HG03575 (cell line): ENCODE measurements at regions not wholly inside any gene's neighbourhood (a gene's known extent, or its start where the extent isn't known, plus 50 kb on each side); places are given as distances from the start of the nearest gene placed in this dataset.
"Not testable (repeated sequence)": the region's sequence is repeated elsewhere in the genome, so short reads cannot be mapped to it uniquely, and the experiment has no call there.

Source experiments
- ATAC-seq: cut with Tn5 transposase; IDR thresholded peaks from one replicate; pipeline ENCODE4 v1.9.1; 2021; ENCODE audit not compliant: unreplicated experiment, insufficient number of reproducible peaks, low FRiP score; ENCODE audit errors: extremely low read depth

- ATAC-seq = no peak
These were observed 455.0 kb upstream of the KLHL29 start for GRCh38 chr2:22929998-22930397.

- no peak for ATAC-seq
These were observed 454.2 kb upstream of the KLHL29 start for GRCh38 chr2:22930781-22931180.

DNA sequence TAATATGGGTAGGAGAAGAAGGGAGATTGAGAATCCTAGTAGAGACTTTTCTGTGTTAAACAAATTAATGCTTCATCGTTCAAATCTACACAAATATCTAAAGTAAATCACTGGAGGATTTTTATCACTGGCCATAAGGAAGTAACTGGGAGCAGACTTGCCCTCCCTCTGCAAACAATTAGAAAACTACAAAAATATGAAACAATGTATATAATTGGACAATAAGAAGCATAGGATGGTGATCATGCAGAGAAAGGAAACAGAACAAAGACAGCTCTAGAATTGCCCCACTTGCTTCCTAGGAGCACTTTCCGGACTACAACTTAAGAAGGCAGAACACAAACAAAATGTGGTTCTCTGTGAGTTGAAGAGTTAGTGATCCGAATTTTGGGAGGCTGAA is 452.7 kb upstream of the KLHL29 start:
- no peak for ATAC-seq

DNA sequence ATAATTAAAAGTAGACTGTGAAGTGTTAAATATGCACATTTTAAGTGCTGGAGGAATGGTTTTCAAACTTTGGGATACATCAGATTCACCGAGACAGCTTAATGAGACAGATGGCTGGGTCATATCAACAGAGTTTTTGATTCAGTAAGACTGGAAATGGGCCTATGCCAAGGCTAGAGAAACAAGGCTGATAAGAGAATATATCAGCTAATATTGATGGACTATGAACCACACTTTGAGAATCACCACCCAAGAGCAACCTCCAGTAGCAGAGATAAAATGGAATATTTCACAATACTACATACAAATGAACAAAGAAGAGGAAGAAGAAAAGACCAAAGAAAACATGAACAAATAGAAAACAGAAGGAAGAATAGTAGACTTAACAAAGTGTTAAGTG is 450.2 kb upstream of the KLHL29 start:
- ATAC-seq = no peak

- ATAC-seq = no peak
These were observed 442.5 kb upstream of the KLHL29 start for GRCh38 chr2:22942441-22942840.

GRCh38 chr2:22944143-22944542 is 440.8 kb upstream of the KLHL29 start:
- ATAC-seq = no peak

DNA sequence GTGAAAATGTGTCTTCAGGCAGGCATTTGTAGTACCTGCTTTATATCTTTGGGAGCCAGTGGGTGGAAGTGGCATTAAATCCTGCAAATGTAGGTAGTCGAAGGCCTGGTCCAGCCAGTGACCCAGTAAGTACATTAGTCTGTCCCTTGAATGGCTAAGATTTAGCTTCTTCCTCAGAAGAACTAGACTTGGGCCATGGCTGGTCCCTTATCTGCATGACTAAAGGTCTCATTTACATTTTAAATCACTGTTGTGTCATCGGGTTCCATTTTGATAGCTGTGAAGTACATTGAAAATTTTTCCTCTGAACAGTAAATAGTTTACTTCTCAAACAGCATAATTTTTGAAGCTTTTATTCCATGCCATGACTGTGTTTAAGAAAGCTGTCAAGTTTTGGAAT is 438.4 kb upstream of the KLHL29 start:
- no peak for ATAC-seq

DNA sequence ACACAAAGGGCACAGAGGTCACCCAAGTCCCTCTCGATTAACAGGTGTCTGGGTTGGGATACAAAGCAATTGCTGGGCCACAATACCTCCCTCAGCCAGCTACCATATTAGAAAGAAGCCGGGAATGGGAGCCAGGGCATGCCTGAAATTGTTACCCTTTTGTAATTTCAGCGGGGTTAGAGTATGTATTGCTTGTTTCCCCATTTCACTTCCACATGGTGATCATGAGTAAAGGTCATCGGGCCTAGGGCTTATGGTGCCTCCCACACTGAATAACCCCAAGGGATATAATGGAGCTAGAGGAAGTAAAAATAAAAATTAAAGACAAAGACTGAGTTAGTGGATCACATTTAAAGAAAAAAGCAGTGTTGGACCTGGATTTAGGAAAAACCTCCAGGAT is 437.2 kb upstream of the KLHL29 start:
- no peak for ATAC-seq

DNA sequence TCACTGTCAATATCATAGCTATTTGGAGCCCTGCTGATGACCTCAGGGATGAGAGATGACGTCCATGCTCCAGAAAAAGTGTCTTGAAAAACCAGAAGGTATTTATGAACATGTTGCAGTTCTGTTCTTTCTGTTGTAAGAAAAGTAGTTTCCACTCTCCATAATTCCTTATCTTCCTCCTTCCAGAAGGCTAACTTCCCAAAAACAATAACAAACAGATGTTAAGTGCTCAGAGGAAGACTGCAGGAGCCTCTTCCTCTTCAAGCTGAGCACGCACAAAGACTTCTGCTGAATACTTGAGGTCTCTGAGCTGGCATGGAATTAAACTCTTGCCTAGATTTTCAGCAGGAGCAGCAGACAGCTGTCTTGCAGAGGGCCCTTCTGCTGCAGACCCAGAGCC is 434.5 kb upstream of the KLHL29 start:
- ATAC-seq = no peak

- ATAC-seq = no peak
These were observed 432.2 kb upstream of the KLHL29 start for GRCh38 chr2:22952656-22953225.

DNA sequence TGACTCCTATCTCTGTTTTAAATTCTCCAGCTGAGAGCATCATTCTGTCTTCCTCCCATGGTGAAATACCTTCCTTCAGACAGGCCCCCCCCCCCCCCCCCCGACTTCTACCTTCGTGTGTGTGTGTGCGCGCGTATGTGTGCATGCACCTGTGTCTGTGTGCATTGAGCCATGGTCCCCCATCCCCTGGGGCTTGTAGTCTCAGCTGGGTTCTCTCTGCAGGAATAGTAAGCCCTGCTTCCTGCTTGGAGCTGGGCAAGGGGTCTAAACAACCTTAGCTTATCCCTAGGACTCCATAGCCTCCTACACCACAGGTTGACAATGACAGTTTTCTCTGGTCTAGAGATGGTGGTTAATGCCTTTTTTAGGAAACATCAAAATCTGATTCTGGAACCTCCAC is 427.5 kb upstream of the KLHL29 start:
- no peak for ATAC-seq

- ATAC-seq = no peak
These were observed 426.7 kb upstream of the KLHL29 start for GRCh38 chr2:22958308-22958707.

DNA sequence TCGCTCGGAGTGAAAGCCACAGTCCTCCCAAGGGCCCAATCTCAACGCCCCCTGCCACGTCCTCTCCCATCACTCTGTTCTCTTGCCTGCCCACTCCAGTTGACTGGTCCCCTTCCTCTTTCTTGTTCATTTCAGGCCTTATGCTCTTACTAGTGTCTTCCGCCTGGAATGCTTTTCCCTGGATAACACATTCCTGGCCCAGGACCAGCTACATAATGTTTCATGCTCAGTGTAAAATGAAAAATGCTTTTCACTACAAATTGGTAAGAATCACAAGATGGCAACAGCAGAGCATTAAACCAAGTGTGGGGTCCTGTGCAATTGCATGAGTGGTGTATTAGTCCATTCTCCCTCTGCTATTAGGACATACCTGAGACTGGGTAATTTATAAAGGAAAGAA is 417.2 kb upstream of the KLHL29 start:
- ATAC-seq = no peak

- no peak for ATAC-seq
These were observed 414.5 kb upstream of the KLHL29 start for GRCh38 chr2:22970284-22970975.

- no peak for ATAC-seq
These were observed 414.0 kb upstream of the KLHL29 start for GRCh38 chr2:22970991-22971390.

GRCh38 chr2:22981785-22982184 is 403.2 kb upstream of the KLHL29 start:
- ATAC-seq = no peak

- not testable (repeated sequence) for ATAC-seq
These were observed 400.8 kb upstream of the KLHL29 start for GRCh38 chr2:22984152-22984551.

GRCh38 chr2:22990246-22990645 is 394.7 kb upstream of the KLHL29 start:
- ATAC-seq = no peak

DNA sequence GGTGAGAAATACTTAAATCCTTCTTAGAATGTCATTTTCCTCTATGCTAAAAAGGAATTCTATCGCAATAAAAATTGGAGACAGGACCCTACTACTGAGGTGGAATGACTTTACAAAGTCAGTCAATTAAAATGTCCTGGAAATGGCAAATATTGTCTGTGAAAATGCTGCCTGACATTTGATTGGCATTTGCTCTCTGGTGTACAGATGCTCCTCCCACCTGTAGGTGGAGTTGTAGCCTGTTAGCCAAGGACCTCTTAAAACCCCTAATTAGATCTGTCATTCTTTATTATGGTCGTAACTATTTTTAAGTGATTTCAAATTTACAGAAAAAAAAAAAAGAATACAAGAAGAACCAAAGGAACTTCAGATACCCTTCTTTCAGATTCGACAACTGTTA is 393.1 kb upstream of the KLHL29 start:
- ATAC-seq = no peak

DNA sequence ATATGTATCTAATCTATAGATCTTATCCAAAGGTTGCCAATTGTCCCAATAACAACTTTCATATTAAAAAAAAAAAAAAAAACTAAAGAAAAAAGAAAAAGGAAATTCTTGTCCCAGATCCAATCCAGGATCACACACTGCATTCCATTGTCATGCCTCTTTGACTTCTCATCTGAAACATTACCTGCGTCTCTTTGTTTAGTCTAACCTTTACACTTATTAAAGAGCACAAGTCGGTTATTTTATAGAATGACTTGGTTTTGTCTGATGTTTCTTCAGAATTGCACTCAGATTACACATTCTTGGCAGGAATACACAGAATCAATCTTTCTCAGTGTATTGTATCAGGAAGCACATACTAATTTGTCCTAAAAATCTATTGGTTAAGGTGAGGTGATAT is 392.5 kb upstream of the KLHL29 start:
- no peak for ATAC-seq

DNA sequence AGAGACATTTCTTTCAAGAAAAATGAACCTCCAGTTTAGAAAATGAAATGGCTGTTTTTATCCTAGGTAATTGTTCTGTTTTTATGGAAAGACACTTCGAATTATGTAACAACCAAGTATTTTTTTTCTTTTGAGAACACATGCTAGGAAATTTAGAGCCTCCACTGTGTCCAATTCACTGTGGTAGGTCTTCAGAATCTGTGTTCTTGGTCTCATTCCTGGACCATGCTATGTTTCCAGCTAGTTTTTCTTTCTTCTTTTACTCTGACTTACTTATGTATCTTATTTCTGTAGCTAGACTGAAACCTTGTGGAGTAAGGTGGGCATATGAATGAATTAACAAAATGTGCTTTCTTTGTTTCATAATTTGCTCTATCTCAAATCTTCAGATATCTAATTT is 391.7 kb upstream of the KLHL29 start:
- no peak for ATAC-seq
